Activated CD4-positive, alpha-beta T cell treated with anti-CD3 and anti-CD28 coated beads, Interleukin-2, amount 10 ng/mL, durations not matched to agents 7 days and 5 days (primary cell): ENCODE measurements at regions not wholly inside any gene's neighbourhood (a gene's known extent, or its start where the extent isn't known, plus 50 kb on each side); places are given as distances from the start of the nearest gene placed in this dataset.

Experiments used
- CTCF ChIA-PET: fragments of 350-600 bp; sonication (Branson Sonifier 250); formaldehyde crosslinking; loops from one replicate; lab custom pipeline; 2021; ENCODE audit warnings: antibody characterized with exemption; lab: Charles Lee
- POLR2A ChIA-PET: fragments of 350-600 bp; sonication (Branson Sonifier 250); formaldehyde crosslinking; loops from one replicate; lab custom pipeline; 2021; ENCODE audit warnings: antibody characterized with exemption; lab: Charles Lee
- DNase-seq: peaks from one replicate; pipeline ENCODE4 v3.0.0-alpha.2; 2020
- H3K27ac Mint-ChIP-seq: one replicate; pipeline ENCODE4 v1.8.0; 2021; ENCODE audit warnings: mild to moderate bottlenecking, moderate library complexity, mixed read lengths
- H3K27me3 Mint-ChIP-seq: one replicate; pipeline ENCODE4 v1.8.0; 2021; ENCODE audit warnings: mixed read lengths
- H3K36me3 Mint-ChIP-seq: one replicate; pipeline ENCODE4 v1.8.0; 2021; ENCODE audit warnings: low read depth, mixed read lengths
- H3K4me1 Mint-ChIP-seq: one replicate; pipeline ENCODE4 v1.8.0; 2021; ENCODE audit warnings: mixed read lengths
- H3K4me3 Mint-ChIP-seq: one replicate; pipeline ENCODE4 v1.8.0; 2021; ENCODE audit warnings: mild to moderate bottlenecking, moderate library complexity, mixed read lengths
- H3K9me3 Mint-ChIP-seq: one replicate; pipeline ENCODE4 v1.8.0; 2021; ENCODE audit warnings: mixed read lengths

DNA sequence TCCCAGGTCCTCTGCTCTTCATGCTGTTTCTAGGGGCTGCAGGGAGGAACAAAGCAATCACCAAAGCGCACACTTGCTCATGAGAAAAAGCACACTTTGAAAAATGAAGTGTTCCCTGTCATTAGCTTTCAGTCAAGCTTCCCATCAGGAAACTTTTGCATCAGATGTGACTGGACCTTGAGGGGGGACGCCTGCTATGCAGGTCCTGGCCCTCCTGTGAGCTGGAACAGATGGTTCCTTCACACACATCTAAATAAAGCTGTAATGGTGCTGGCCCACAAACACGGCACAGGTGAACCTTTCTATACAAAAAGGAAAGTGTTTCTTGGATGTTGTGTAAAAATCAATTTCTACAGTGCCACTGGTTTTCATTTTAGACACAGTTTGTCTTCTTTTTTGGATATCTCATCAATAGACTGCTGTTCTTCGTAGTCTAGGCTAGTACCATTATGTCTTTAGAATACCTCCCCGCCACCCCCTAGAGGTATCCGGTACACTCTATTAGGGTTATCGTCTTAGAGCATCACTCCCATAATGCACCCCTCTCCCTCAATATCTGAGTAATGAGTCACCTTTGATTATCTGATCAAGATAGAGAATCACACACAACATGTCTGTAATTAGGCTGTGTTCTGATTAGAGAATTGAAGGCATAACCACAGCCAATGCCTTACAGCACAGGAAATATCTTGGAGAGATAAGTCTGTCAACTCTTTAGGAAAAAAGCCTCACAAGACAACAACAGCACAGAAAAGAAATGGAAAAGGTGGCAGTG is 266.3 kb downstream of the TLR4 start:
- Mint-ChIP-seq H3K27me3 (peaks cover 1% of the 10 kb centered on the region), H3K4me3 (no peak overlapping the region), H3K9me3 (no peaks in the 10 kb centered on the region), H3K27ac (no peak overlapping the region), H3K36me3 (no peaks in the 10 kb centered on the region), H3K4me1 (no peaks in the 10 kb centered on the region)
- no peak for DNase-seq
- ChIA-PET CTCF (no interaction called here), POLR2A (no interaction called here)

DNA sequence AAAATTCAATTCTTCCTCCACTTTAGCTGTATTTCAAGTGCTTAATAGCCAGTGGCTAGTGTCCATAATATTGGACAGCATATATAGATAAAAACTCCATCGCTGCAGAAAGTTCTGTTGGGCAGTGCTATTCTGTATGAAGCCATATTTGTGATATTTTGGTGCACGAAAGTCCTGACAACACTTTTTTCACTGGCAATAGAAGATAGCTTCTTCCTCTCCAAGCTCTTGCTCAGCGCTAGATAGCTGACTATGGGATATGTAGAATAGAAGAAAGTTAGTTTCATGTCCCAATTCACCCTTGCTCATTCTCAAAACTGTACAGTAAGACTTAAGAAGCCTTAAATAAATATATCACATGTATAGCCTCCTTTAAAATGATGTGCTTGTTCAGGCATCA is 269.9 kb downstream of the TLR4 start:
- DNase-seq = no peak
- H3K27ac Mint-ChIP-seq = no peak overlapping the region
- no peaks in the 10 kb centered on the region for H3K36me3 Mint-ChIP-seq
- no peak overlapping the region for H3K4me3 Mint-ChIP-seq
- ChIA-PET POLR2A (no interaction called here), CTCF (no interaction called here)
- no peaks in the 10 kb centered on the region for H3K4me1 Mint-ChIP-seq
- H3K9me3 Mint-ChIP-seq = no peaks in the 10 kb centered on the region
- H3K27me3 Mint-ChIP-seq = peaks cover 1% of the 10 kb centered on the region

DNA sequence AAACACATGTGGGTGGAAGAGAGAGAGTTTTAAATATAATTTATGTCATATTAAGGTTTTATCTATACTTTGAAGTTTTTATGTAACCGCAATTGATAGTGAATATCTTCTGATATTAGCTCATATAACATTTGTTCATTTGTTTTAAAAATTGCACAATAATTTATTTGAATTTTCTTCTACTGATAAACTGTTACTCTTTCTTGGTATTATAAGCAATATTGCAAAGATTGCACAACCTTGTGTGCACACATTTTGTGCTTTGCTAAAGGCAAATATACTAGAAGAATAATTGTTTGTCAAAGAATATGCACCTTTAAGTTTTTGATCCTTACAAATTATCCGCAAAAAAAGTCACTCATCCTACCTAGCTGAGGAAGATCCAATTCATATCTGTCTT is 275.7 kb downstream of the TLR4 start:
- H3K27ac Mint-ChIP-seq = no peak overlapping the region
- H3K36me3 Mint-ChIP-seq = no peaks in the 10 kb centered on the region
- H3K27me3 Mint-ChIP-seq = no peaks in the 10 kb centered on the region
- POLR2A ChIA-PET = no interaction called here
- H3K4me1 Mint-ChIP-seq = no peaks in the 10 kb centered on the region
- H3K4me3 Mint-ChIP-seq = no peak overlapping the region
- no peaks in the 10 kb centered on the region for H3K9me3 Mint-ChIP-seq
- CTCF ChIA-PET = no interaction called here
- no peak for DNase-seq

DNA sequence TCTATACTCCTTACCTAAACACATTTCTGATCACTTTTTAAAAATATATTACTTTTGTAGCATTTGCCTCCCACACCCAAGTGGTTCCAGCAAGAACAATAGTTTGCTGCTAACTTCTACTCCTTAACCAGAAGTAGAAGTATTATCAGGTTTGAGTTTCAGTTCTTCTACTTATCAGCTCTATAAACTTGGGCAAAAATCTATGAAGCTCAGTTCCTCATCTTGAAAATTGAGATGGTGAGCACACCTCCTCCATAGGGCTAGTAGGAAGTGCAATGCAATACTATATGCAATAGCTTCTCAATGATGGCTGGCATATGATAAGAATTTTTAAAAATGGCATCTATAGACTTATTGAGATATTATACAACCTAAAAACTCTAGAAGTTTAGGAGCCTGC is 283.7 kb downstream of the TLR4 start:
- no peaks in the 10 kb centered on the region for H3K4me1 Mint-ChIP-seq
- no peaks in the 10 kb centered on the region for H3K36me3 Mint-ChIP-seq
- no peak overlapping the region for H3K4me3 Mint-ChIP-seq
- no peaks in the 10 kb centered on the region for H3K27me3 Mint-ChIP-seq
- ChIA-PET CTCF (no interaction called here), POLR2A (no interaction called here)
- H3K27ac Mint-ChIP-seq = no peak overlapping the region
- no peak for DNase-seq
- H3K9me3 Mint-ChIP-seq = no peaks in the 10 kb centered on the region

GRCh38 chr9:117992006-117992405 is 287.8 kb downstream of the TLR4 start:
- Mint-ChIP-seq H3K27me3 (no peaks in the 10 kb centered on the region), H3K27ac (no peak overlapping the region), H3K9me3 (no peaks in the 10 kb centered on the region), H3K4me1 (no peaks in the 10 kb centered on the region), H3K4me3 (no peak overlapping the region), H3K36me3 (no peaks in the 10 kb centered on the region)
- ChIA-PET POLR2A (no interaction called here), CTCF (no interaction called here)
- no peak for DNase-seq

DNA sequence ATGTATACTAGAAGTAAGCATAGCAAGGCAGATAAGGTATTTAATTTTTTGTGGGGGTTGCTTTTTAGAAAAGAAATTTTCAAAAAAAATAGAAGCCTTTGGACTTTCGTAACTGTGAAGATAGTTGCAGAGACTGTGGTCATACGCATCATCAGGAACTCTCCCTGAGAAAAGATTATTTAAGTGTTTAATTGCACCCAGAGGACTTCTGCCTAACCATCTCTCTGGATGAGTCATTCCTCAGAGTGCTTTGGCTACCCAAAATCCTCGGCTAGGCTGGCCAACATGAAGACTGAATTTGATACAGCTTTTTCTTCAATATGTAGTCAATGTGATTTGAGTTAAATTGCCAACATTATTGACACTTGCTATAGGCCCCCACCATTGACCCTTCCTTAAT is 296.4 kb downstream of the TLR4 start:
- no peak overlapping the region for H3K27ac Mint-ChIP-seq
- no peaks in the 10 kb centered on the region for H3K4me1 Mint-ChIP-seq
- H3K9me3 Mint-ChIP-seq = no peaks in the 10 kb centered on the region
- H3K4me3 Mint-ChIP-seq = no peak overlapping the region
- ChIA-PET POLR2A (no interaction called here), CTCF (no interaction called here)
- H3K36me3 Mint-ChIP-seq = no peaks in the 10 kb centered on the region
- no peak for DNase-seq
- H3K27me3 Mint-ChIP-seq = no peaks in the 10 kb centered on the region

DNA sequence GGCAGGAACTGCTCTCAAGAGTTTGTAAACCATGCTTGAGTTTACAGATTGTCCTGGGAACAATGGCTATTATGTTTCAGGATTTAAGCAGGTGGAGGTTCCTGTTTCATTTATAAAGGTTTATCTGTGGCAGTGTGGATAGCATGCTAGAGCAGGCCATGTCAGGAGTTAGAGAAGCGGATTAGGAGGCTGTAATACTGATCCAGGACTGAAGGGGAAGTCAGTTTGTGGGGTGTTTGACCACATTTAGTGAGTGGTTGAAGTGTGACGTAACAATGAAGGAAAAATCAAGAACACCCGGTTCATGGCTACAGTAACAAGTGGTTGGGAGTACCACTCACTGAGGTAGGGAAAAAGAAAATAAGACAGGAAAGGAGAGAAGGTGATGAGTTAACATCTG is 299.0 kb downstream of the TLR4 start:
- Mint-ChIP-seq H3K27me3 (no peaks in the 10 kb centered on the region), H3K27ac (no peak overlapping the region), H3K9me3 (no peaks in the 10 kb centered on the region), H3K36me3 (no peaks in the 10 kb centered on the region), H3K4me3 (no peak overlapping the region), H3K4me1 (no peaks in the 10 kb centered on the region)
- CTCF ChIA-PET = no interaction called here
- DNase-seq = no peak
- POLR2A ChIA-PET = no interaction called here

- no peak overlapping the region for H3K27ac Mint-ChIP-seq
- ChIA-PET POLR2A (no interaction called here), CTCF (interaction anchor here (0.7 kb wide), 2 partner anchors 41 to 595 kb away, joined by 3 to 4 read pairs; no protein-coding TSS in a partner anchor)
- no peak overlapping the region for H3K4me3 Mint-ChIP-seq
- no peak for DNase-seq
- no peaks in the 10 kb centered on the region for H3K9me3 Mint-ChIP-seq
- no peaks in the 10 kb centered on the region for H3K4me1 Mint-ChIP-seq
- peaks cover 2% of the 10 kb centered on the region for H3K27me3 Mint-ChIP-seq
- no peaks in the 10 kb centered on the region for H3K36me3 Mint-ChIP-seq
These were observed 304.0 kb downstream of the TLR4 start for GRCh38 chr9:118008246-118008645.

GRCh38 chr9:118009614-118010013 is 305.4 kb downstream of the TLR4 start:
- POLR2A ChIA-PET = no interaction called here
- no peaks in the 10 kb centered on the region for H3K36me3 Mint-ChIP-seq
- H3K4me1 Mint-ChIP-seq = no peaks in the 10 kb centered on the region

DNA sequence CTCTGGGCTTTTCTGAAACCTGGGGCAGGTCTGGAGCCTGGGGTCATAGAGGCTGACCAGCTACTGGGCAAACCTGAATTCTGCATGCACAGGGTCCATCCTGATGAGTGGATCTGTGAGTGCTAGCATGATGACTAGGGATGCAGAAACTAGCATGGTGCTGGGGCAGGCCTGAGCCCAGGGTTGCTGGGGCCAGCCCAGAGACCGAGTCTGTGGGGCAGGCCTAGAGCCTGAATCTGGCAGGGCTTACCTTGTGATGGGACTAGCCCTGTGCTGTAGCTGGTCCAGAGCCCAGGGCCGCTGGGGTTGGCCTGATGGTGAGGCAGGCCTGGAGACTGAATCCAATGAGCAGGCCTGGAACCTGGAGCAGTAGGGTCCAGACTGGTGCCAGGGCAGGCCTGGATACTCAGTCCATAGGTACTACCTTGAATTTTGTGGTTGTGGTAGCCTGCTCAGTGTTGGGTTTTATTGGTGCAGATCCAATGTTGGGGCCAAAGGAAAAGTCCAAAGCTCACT is 313.5 kb downstream of the TLR4 start:
- no peaks in the 10 kb centered on the region for H3K36me3 Mint-ChIP-seq
- no peak overlapping the region for H3K27ac Mint-ChIP-seq
- H3K4me3 Mint-ChIP-seq = no peak overlapping the region
- ChIA-PET CTCF (no interaction called here), POLR2A (no interaction called here)
- no peaks in the 10 kb centered on the region for H3K4me1 Mint-ChIP-seq
- no peak for DNase-seq
- no peaks in the 10 kb centered on the region for H3K9me3 Mint-ChIP-seq
- no peaks in the 10 kb centered on the region for H3K27me3 Mint-ChIP-seq

More at GRCh38 chr9:118009614-118010013, 305.4 kb downstream of the TLR4 start:
- DNase-seq = no peak
- CTCF ChIA-PET = no interaction called here
- no peak overlapping the region for H3K4me3 Mint-ChIP-seq
- H3K27ac Mint-ChIP-seq = no peak overlapping the region
- H3K9me3 Mint-ChIP-seq = no peaks in the 10 kb centered on the region
- H3K27me3 Mint-ChIP-seq = peaks cover 2% of the 10 kb centered on the region

- Mint-ChIP-seq H3K36me3 (no peaks in the 10 kb centered on the region), H3K27me3 (no peaks in the 10 kb centered on the region), H3K9me3 (peaks cover 3% of the 10 kb centered on the region), H3K27ac (no peak overlapping the region), H3K4me3 (no peak overlapping the region), H3K4me1 (no peaks in the 10 kb centered on the region)
- POLR2A ChIA-PET = no interaction called here
- DNase-seq = no peak
- CTCF ChIA-PET = no interaction called here
These were observed 319.4 kb downstream of the TLR4 start for GRCh38 chr9:118023644-118024043.

DNA sequence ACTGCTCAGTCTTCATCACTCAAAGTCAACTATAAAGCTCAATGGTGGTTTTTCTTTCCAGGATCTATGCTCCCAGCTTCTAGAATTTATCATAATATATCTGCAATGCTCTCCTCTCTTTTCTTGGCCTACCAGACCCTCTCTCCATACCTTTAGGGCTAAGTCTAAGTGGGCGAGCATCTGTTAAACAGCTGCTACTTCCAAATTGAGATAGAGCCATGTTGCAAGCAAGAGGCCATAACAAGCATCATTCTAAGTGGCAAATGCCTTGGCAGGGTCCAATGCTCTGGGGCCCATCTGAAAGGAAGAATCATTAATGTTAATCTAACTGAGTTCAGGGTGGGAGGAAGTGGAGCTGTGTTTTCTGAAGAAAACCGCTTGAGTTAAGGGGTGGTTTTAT is 324.0 kb downstream of the TLR4 start:
- Mint-ChIP-seq H3K36me3 (no peaks in the 10 kb centered on the region), H3K4me1 (no peaks in the 10 kb centered on the region), H3K9me3 (peaks cover 3% of the 10 kb centered on the region), H3K27me3 (no peaks in the 10 kb centered on the region), H3K27ac (no peak overlapping the region), H3K4me3 (no peak overlapping the region)
- DNase-seq = no peak
- CTCF ChIA-PET = no interaction called here
- POLR2A ChIA-PET = no interaction called here

DNA sequence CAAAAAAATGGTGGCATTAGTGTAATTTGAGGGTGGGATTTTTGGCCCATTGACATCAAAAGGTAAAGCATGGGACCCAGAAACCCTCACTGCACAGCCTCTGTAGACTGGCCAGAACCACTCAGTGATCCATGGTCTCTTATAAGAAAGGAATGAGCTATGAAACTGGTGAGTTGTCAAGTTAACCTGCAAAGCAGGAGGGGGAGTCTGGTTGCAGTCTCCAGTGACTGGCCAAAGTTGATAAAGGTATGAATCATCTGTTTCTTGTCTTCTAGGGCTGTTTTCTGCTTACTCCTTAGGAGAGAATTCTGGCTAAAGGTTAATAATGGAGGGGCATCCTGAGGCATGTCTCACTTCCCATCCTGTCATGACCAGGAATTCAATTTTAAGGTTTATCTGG is 325.2 kb downstream of the TLR4 start:
- peaks cover 3% of the 10 kb centered on the region for H3K9me3 Mint-ChIP-seq
- DNase-seq = no peak
- H3K36me3 Mint-ChIP-seq = no peaks in the 10 kb centered on the region
- H3K27me3 Mint-ChIP-seq = no peaks in the 10 kb centered on the region
- no peak overlapping the region for H3K4me3 Mint-ChIP-seq
- ChIA-PET CTCF (interaction anchor here (1.0 kb wide), 1 partner anchor 89 kb away, joined by 3 read pairs; no protein-coding TSS in a partner anchor), POLR2A (no interaction called here)
- no peaks in the 10 kb centered on the region for H3K4me1 Mint-ChIP-seq
- no peak overlapping the region for H3K27ac Mint-ChIP-seq

DNA sequence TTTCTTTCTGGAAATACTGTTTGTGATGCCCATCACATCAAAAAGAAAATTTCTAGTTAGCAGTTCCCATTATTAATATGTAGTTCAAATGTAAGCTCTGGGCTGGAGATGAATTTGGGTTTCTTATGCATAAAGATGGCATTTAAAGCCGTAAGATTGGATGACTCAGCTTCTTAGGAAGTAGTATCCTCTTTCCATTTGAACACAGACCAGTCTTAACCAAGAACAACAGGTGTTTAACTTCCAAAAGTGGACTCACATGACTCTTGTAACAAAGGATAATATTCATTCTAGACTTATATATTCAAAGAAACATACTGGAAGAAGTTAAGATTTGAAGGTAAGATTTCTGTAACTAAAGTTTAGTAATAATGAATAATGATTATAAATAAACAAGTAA is 330.5 kb downstream of the TLR4 start:
- ChIA-PET CTCF (no interaction called here), POLR2A (no interaction called here)
- no peak for DNase-seq
- H3K36me3 Mint-ChIP-seq = no peaks in the 10 kb centered on the region
- no peaks in the 10 kb centered on the region for H3K4me1 Mint-ChIP-seq
- no peak overlapping the region for H3K27ac Mint-ChIP-seq
- no peaks in the 10 kb centered on the region for H3K9me3 Mint-ChIP-seq
- H3K27me3 Mint-ChIP-seq = no peaks in the 10 kb centered on the region
- H3K4me3 Mint-ChIP-seq = no peak overlapping the region
